ENCODE measurements at regions not wholly inside any gene's neighbourhood (a gene's known extent, or its start where the extent isn't known, plus 50 kb on each side); places are given as distances from the start of the nearest gene placed in this dataset.
"Not testable (repeated sequence)": the region's sequence is repeated elsewhere in the genome, so short reads cannot be mapped to it uniquely, and the experiment has no call there.

GRCh38 chr6:20020526-20020925, 183.4 kb downstream of the ID4 start:
- DNase-seq (ENCODE audit: low read depth), result no peak
- in situ Hi-C loops (cut with HindIII; ENCODE audit: low sequenced_read_pairs), result no loop called here
- TF ChIP-seq, protein P1, sequence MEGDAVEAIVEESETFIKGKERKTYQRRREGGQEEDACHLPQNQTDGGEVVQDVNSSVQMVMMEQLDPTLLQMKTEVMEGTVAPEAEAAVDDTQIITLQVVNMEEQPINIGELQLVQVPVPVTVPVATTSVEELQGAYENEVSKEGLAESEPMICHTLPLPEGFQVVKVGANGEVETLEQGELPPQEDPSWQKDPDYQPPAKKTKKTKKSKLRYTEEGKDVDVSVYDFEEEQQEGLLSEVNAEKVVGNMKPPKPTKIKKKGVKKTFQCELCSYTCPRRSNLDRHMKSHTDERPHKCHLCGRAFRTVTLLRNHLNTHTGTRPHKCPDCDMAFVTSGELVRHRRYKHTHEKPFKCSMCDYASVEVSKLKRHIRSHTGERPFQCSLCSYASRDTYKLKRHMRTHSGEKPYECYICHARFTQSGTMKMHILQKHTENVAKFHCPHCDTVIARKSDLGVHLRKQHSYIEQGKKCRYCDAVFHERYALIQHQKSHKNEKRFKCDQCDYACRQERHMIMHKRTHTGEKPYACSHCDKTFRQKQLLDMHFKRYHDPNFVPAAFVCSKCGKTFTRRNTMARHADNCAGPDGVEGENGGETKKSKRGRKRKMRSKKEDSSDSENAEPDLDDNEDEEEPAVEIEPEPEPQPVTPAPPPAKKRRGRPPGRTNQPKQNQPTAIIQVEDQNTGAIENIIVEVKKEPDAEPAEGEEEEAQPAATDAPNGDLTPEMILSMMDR (IDR thresholded peaks at IDR 0.05; ENCODE audit: low read depth, low read length, missing control alignments), result no peak
- no peak overlapping the region for H3K4me3 ChIP-seq (ENCODE audit: low read depth, low read length)

GRCh38 chr6:20021795-20022194, 184.6 kb downstream of the ID4 start:
- in situ Hi-C loops (cut with HindIII; ENCODE audit: low sequenced_read_pairs), result no loop called here
- no peak overlapping the region for H3K4me3 ChIP-seq (ENCODE audit: low read depth, low read length)
- no peak for DNase-seq (ENCODE audit: low read depth)
- TF ChIP-seq, protein P1 (IDR thresholded peaks at IDR 0.05; ENCODE audit: low read depth, low read length, missing control alignments), result no peak

- DNase-seq (ENCODE audit: low read depth); in situ Hi-C loops (cut with HindIII; ENCODE audit: low sequenced_read_pairs); H3K4me3 ChIP-seq (ENCODE audit: low read depth, low read length): not testable (repeated sequence)
These were observed 186.6 kb downstream of the ID4 start for GRCh38 chr6:20023549-20024315.

DNA sequence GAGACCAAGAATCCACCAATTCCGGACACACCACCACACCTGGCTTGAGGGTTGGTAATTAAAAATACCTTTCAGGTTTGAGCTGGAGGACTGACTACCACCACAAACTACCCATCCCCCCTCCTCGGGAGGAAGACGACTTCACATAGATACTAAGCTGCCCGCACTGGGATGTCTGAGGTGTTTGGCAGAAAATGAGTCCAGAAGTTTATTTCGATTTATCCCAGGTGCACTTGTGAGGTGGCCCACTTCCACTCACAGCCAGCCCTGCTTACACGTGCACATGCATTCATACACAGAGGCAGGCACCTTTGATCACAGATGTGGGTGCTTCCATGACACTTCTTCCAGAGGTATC, 187.1 kb downstream of the ID4 start:
- TF ChIP-seq, protein P1 (IDR thresholded peaks at IDR 0.05; ENCODE audit: low read depth, low read length, missing control alignments), result no peak
- in situ Hi-C loops (cut with HindIII; ENCODE audit: low sequenced_read_pairs), result no loop called here
- no peak for DNase-seq (ENCODE audit: low read depth)
- no peak overlapping the region for H3K4me3 ChIP-seq (ENCODE audit: low read depth, low read length)

DNA sequence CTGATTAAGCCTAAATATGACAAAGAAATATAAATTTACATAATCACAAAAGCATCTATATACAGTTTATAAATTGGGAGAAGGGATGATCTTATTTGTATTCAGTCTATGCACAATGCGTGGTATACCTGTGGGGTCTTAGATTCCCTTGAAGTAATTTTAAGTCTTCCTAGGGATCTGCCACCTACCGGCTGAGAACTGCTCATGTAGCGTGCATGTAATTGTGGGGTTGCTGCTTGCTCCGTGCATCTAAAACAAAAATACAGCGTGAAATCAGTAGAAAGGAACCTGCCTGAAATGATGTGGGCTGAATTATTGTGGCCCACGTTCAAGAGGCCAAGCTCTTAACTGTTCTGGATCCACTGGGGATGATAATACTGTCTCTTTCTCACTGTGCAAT, 187.3 kb downstream of the MBOAT1 start:
- H3K4me3 ChIP-seq (ENCODE audit: low read depth, low read length), result no peak overlapping the region
- TF ChIP-seq, protein P1 (IDR thresholded peaks at IDR 0.05; ENCODE audit: low read depth, low read length, missing control alignments), result no peak
- in situ Hi-C loops (cut with HindIII; ENCODE audit: low sequenced_read_pairs), result no loop called here
- DNase-seq (ENCODE audit: low read depth), result no peak

DNA sequence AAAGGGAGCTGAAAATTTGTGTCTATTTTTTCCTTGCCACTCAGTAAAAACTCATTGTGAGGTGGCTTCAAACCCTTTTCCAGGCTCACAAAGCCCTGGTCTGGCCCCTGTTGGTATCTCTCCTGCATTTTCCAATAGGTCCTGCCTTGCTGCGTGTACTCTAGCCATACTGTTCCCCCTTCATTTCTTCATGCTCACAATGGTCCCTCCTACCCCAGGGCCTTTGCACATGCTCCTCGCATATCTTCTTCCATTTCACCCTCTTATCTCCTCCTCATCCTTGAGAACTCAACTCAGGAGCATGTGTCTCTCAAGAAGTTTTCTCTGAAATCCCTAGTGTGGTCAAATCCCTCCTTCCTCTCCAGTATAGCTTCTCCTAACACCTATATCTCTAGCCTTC, 186.6 kb downstream of the MBOAT1 start:
- TF ChIP-seq, protein P1 (IDR thresholded peaks at IDR 0.05; ENCODE audit: low read depth, low read length, missing control alignments), result no peak
- no peak overlapping the region for H3K4me3 ChIP-seq (ENCODE audit: low read depth, low read length)
- in situ Hi-C loops (cut with HindIII; ENCODE audit: low sequenced_read_pairs), result no loop called here
- DNase-seq (ENCODE audit: low read depth), result no peak

DNA sequence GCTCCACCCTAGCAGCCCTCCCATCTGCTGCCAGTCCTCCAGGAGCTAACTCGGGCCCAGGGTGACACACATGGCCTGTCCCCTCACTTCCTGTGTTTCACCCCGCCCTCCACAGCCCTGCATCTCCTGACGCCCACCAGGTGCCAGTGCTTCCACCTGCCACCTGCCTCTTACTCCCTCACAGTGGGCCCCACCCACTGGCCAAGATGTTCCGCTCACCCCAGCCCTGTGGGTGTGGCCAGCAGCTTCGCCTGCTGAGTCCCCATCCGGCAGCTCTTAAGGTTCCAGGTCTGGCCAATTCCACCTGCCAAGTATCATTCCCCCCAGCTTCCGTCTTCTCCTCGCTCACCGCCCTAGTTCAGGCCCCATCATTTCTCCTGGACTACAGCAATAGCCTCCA, 184.1 kb downstream of the MBOAT1 start:
- in situ Hi-C loops (cut with HindIII; ENCODE audit: low sequenced_read_pairs), result no loop called here
- DNase-seq (ENCODE audit: low read depth), result no peak
- TF ChIP-seq, protein P1 (IDR thresholded peaks at IDR 0.05; ENCODE audit: low read depth, low read length, missing control alignments), result no peak
- H3K4me3 ChIP-seq (ENCODE audit: low read depth, low read length), result no peak overlapping the region

All from astrocyte of the cerebellum (primary cell).